Endodermal cell (in vitro differentiated cells): ENCODE measurements at regions not wholly inside any gene's neighbourhood (a gene's known extent, or its start where the extent isn't known, plus 50 kb on each side); places are given as distances from the start of the nearest gene placed in this dataset.

Experiments used
- DNase-seq: peaks from one replicate; pipeline ENCODE4 v3.0.0-alpha.2; 2017
- H3K27ac ChIP-seq: 2 replicates; pipeline ENCODE4 v1.5.1; 2013; ENCODE audit warnings: mild to moderate bottlenecking, low read depth, low read length, moderate library complexity
- H3K27me3 ChIP-seq: 2 replicates; pipeline ENCODE4 v1.6.1; 2013; ENCODE audit warnings: mild to moderate bottlenecking, low read length, moderate library complexity; ENCODE audit not compliant: insufficient read depth, control insufficient read depth, poor library complexity, severe bottlenecking
- H3K36me3 ChIP-seq: 2 replicates; pipeline ENCODE4 v1.7.0; 2013; ENCODE audit warnings: mild to moderate bottlenecking, low read length, moderate library complexity; ENCODE audit not compliant: control insufficient read depth, insufficient read depth
- H3K4me1 ChIP-seq: one replicate; pipeline ENCODE4 v1.7.0; 2013; ENCODE audit warnings: low read length; ENCODE audit not compliant: control insufficient read depth, insufficient read depth
- H3K4me3 ChIP-seq: 2 replicates; pipeline ENCODE4 v1.5.1; 2013; ENCODE audit warnings: mild to moderate bottlenecking, low read length, moderate library complexity
- H3K9ac ChIP-seq: 2 replicates; pipeline ENCODE4 v1.6.1; 2013; ENCODE audit warnings: mild to moderate bottlenecking, low read length, moderate library complexity; ENCODE audit not compliant: poor library complexity, severe bottlenecking; ENCODE audit errors: extremely low read depth
- H3K9me3 ChIP-seq: 2 replicates; pipeline ENCODE4 v1.6.1; 2013; ENCODE audit warnings: mild to moderate bottlenecking, low read length, moderate library complexity; ENCODE audit not compliant: control insufficient read depth
- H3K27ac Mint-ChIP-seq: 2 replicates; pipeline ENCODE4 v1.8.0; 2020; ENCODE audit warnings: mixed read lengths
- H3K27me3 Mint-ChIP-seq: 2 replicates; pipeline ENCODE4 v1.8.0; 2021; ENCODE audit warnings: mild to moderate bottlenecking, mixed read lengths; ENCODE audit not compliant: insufficient read depth
- H3K36me3 Mint-ChIP-seq: 2 replicates; pipeline ENCODE4 v1.8.0; 2020; ENCODE audit warnings: low read depth, mixed read lengths
- H3K4me1 Mint-ChIP-seq: 2 replicates; pipeline ENCODE4 v1.8.0; 2020; ENCODE audit warnings: mixed read lengths
- H3K4me3 Mint-ChIP-seq: 2 replicates; pipeline ENCODE4 v1.8.0; 2020; ENCODE audit warnings: mild to moderate bottlenecking, moderate library complexity, mixed read lengths
- H3K9me3 Mint-ChIP-seq: 2 replicates; pipeline ENCODE4 v1.8.0; 2020; ENCODE audit warnings: mild to moderate bottlenecking, mixed read lengths
- CTCF ChIP-seq: fragments of 200-600 bp; sonication (generic); conservative IDR thresholded peaks from 2 replicates; pipeline ENCODE4 v1.5.0; 2021; ENCODE audit warnings: antibody characterized with exemption, mild to moderate bottlenecking
- WGBS, 2 experiments: methylation state at CpG; one replicate each; pipeline versions ENCODE4 v1.1.5 to v1.1.7; 2013; ENCODE audit warnings: missing lambda C conversion rate in 2 of 2, mixed read lengths in 1 of 2; ENCODE audit not compliant: insufficient coverage in 1 of 2, insufficient read length in 1 of 2; 5-methylcytosine and 5-hydroxymethylcytosine counted together

DNA sequence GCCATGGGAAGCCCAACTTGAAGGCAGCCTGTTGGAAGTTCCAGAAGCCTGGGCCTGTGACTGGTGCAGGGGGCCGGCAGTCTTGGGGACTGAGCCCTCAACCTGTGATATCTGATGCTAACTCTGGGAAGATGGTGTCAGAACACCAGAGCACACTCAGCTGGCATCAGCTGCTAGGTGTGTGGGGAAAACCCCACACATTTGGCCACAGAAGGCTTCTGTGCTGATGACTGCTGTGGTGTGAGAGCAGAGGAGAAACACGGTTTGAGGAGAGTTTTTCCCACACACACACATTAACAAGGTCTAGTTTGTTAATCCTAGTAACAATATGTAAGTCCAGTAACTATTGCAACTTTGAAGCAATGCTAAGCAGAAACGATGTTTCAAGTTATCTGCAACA is 78.0 kb downstream of the PSMB1 start:
- no peak for DNase-seq
- no peaks in the 10 kb centered on the region for H3K4me1 ChIP-seq
- TF ChIP-seq CTCF: no peak
- no peak overlapping the region for H3K4me3 Mint-ChIP-seq
- H3K27ac Mint-ChIP-seq: no peak overlapping the region
- H3K27me3 Mint-ChIP-seq: peaks cover 2% of the 10 kb centered on the region
- peaks cover 2% of the 10 kb centered on the region for H3K4me1 Mint-ChIP-seq
- no peaks in the 10 kb centered on the region for H3K9me3 ChIP-seq
- 80 to 91% methylated on average over 1 to 3 of the region's 3 CpGs for WGBS, 2 experiments
- H3K27me3 ChIP-seq: no peaks in the 10 kb centered on the region
- no peak overlapping the region for H3K27ac ChIP-seq
- no peaks in the 10 kb centered on the region for H3K36me3 Mint-ChIP-seq
- no peak overlapping the region for H3K4me3 ChIP-seq
- H3K36me3 ChIP-seq: no peaks in the 10 kb centered on the region
- no peak overlapping the region for H3K9ac ChIP-seq
- peaks cover 5% of the 10 kb centered on the region for H3K9me3 Mint-ChIP-seq

GRCh38 chr6:170473801-170474200 is 79.3 kb downstream of the PSMB1 start:
- no peak overlapping the region for H3K4me3 Mint-ChIP-seq
- H3K27me3 Mint-ChIP-seq: peaks cover 2% of the 10 kb centered on the region
- no peak for TF ChIP-seq CTCF
- Histone ChIP-seq H3K4me3 (no peak overlapping the region), H3K36me3 (no peaks in the 10 kb centered on the region), H3K27ac (no peak overlapping the region), H3K9me3 (no peaks in the 10 kb centered on the region), H3K4me1 (no peaks in the 10 kb centered on the region), H3K9ac (no peak overlapping the region), H3K27me3 (no peaks in the 10 kb centered on the region)
- H3K9me3 Mint-ChIP-seq: peaks cover 5% of the 10 kb centered on the region
- WGBS, 2 experiments: 92 to 100% methylated on average over 2 to 7 of the region's 7 CpGs
- H3K36me3 Mint-ChIP-seq: no peaks in the 10 kb centered on the region
- H3K27ac Mint-ChIP-seq: no peak overlapping the region
- no peak for DNase-seq
- H3K4me1 Mint-ChIP-seq: peaks cover 2% of the 10 kb centered on the region

GRCh38 chr6:170473301-170473717 is 79.8 kb downstream of the PSMB1 start:
- no peak for DNase-seq
- H3K27me3 Mint-ChIP-seq: peaks cover 2% of the 10 kb centered on the region
- H3K36me3 ChIP-seq: no peaks in the 10 kb centered on the region

More at GRCh38 chr6:170473301-170473717, 79.8 kb downstream of the PSMB1 start:
- H3K4me3 Mint-ChIP-seq: no peak overlapping the region
- H3K4me1 Mint-ChIP-seq: peaks cover 2% of the 10 kb centered on the region
- H3K4me3 ChIP-seq: no peak overlapping the region
- H3K27ac ChIP-seq: no peak overlapping the region
- no peak overlapping the region for H3K9ac ChIP-seq
- H3K9me3 Mint-ChIP-seq: peaks cover 8% of the 10 kb centered on the region
- TF ChIP-seq CTCF: no peak
- H3K36me3 Mint-ChIP-seq: no peaks in the 10 kb centered on the region
- no peaks in the 10 kb centered on the region for H3K4me1 ChIP-seq
- no peak overlapping the region for H3K27ac Mint-ChIP-seq
- WGBS, 2 experiments: 84% methylated on average over 4 of the region's 4 CpGs; no CpG with 5 or more reads in 1 of the 2 experiments
- H3K27me3 ChIP-seq: no peaks in the 10 kb centered on the region
- no peaks in the 10 kb centered on the region for H3K9me3 ChIP-seq
